ENCODE measurements at regions not wholly inside any gene's neighbourhood (a gene's known extent, or its start where the extent isn't known, plus 50 kb on each side); places are given as distances from the start of the nearest gene placed in this dataset.
"Not testable (repeated sequence)": the region's sequence is repeated elsewhere in the genome, so short reads cannot be mapped to it uniquely, and the experiment has no call there.

DNA sequence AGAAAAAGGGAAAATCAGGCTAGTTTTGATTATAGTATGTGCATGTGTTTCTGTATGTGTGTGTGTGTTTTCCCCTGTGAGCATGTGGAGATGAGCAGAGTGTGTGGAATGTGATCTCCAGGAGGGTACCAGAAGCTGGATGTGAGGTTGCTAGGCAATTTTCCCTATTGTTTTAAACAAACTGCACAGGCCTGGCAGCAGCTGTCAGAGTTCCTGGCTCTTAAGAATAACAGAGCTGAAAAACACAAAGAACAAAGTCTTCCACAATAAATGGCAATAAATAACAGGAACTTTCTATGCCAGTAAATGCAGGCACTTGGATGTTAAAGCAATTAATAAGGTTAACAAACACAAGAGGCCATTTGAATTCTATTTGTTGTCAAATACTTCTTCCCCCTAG, 344.6 kb upstream of the CTSO start:
- Mint-ChIP-seq H3K36me3 (ENCODE audit: low read depth) (no peaks in the 10 kb centered on the region), H3K4me3 (no peak overlapping the region), H3K9me3 (ENCODE audit: insufficient read depth) (no peaks in the 10 kb centered on the region), H3K27me3 (ENCODE audit: low read depth) (no peaks in the 10 kb centered on the region), H3K4me1 (ENCODE audit: low read depth) (no peaks in the 10 kb centered on the region), H3K27ac (no peak overlapping the region)
- DNase-seq (no peak), ATAC-seq (no peak)
- CTCF ChIA-PET: no interaction called here
- POLR2A ChIA-PET: no interaction called here

GRCh38 chr4:156295676-156296195, 342.1 kb upstream of the CTSO start:
- ChIA-PET POLR2A (no interaction called here), CTCF (no interaction called here)
- Mint-ChIP-seq H3K27me3 (ENCODE audit: low read depth) (no peaks in the 10 kb centered on the region), H3K27ac (no peak overlapping the region), H3K4me3 (no peak overlapping the region), H3K36me3 (ENCODE audit: low read depth) (no peaks in the 10 kb centered on the region), H3K4me1 (ENCODE audit: low read depth) (no peaks in the 10 kb centered on the region), H3K9me3 (ENCODE audit: insufficient read depth) (no peaks in the 10 kb centered on the region)
- DNase-seq (no peak), ATAC-seq (no peak)

DNA sequence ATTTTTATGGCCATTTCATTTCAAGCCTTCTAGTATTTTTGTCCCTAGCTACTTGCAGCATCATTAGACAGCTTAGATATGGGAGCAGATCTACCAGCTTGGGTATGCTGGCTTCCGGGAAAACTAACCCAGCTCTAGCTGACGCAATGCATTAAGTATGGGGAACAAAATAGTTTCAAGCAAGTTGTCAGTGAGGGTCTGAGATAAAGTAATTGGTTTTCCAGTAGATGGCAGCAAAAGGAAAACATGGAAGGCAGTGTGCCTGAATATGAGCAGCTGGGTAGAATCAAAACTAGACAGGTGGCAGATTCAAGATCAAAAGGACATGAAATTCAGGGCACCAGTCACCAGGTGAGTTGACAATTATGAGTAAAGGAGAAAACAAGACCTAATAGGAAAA, 340.9 kb upstream of the CTSO start:
- DNase-seq: no peak
- Mint-ChIP-seq H3K27ac (no peak overlapping the region), H3K4me1 (ENCODE audit: low read depth) (no peaks in the 10 kb centered on the region), H3K4me3 (no peak overlapping the region), H3K36me3 (ENCODE audit: low read depth) (no peaks in the 10 kb centered on the region), H3K9me3 (ENCODE audit: insufficient read depth) (no peaks in the 10 kb centered on the region), H3K27me3 (ENCODE audit: low read depth) (no peaks in the 10 kb centered on the region)
- ATAC-seq: no peak
- ChIA-PET POLR2A (no interaction called here), CTCF (interaction anchor here (0.6 kb wide), 1 partner anchor 271 kb away, joined by 3 read pairs; no protein-coding TSS in a partner anchor)

GRCh38 chr4:156293657-156294297, 340.1 kb upstream of the CTSO start:
- Mint-ChIP-seq H3K36me3 (ENCODE audit: low read depth) (no peaks in the 10 kb centered on the region), H3K4me3 (no peak overlapping the region), H3K27me3 (ENCODE audit: low read depth) (no peaks in the 10 kb centered on the region), H3K9me3 (ENCODE audit: insufficient read depth) (no peaks in the 10 kb centered on the region), H3K4me1 (ENCODE audit: low read depth) (no peaks in the 10 kb centered on the region), H3K27ac (no peak overlapping the region)
- ChIA-PET CTCF (no interaction called here), POLR2A (no interaction called here)
- ATAC-seq: no peak
- no peak for DNase-seq

DNA sequence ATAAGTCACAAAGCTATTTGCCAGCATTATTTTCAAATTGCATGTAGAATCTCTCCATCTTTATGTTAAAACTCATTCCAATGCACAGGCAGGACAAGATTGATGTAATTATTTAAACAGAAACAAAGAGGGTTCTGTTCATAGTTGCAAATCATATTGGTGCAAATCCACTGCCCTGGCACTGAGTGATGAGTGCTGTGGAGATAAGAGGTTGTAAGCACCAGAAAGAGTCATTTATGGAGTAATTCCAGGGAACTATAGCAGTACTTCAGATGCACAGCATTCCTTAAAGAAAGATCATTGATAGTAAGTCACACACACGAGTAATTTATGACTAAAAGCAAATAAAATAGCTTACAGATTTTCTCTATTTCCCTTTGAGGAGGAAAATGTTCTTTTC, 337.7 kb upstream of the CTSO start:
- H3K4me1 Mint-ChIP-seq (ENCODE audit: low read depth): no peaks in the 10 kb centered on the region
- ATAC-seq: no peak
- no peaks in the 10 kb centered on the region for H3K9me3 Mint-ChIP-seq (ENCODE audit: insufficient read depth)
- H3K27ac Mint-ChIP-seq: no peak overlapping the region
- H3K4me3 Mint-ChIP-seq: no peak overlapping the region
- H3K36me3 Mint-ChIP-seq (ENCODE audit: low read depth): no peaks in the 10 kb centered on the region
- no peak for DNase-seq
- CTCF ChIA-PET: no interaction called here
- no peaks in the 10 kb centered on the region for H3K27me3 Mint-ChIP-seq (ENCODE audit: low read depth)
- POLR2A ChIA-PET: no interaction called here

DNA sequence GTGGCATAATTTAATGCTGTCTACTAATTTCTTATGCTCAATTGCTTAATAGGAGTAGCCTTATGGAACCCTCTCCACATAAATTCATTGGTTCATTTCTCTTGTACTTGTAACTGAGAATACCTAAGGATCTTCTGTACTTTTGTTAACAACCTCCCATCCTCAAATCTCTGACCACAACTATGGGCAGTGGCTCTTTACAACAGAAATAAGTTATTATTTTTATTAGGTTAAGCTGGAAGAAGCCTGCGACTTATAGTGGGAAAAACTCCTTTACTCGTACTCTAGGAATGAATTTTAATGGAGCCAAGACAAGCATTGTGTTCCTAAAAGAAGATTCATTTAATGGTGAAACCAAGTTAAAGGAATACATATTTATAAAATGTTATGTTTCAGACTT, 337.1 kb upstream of the CTSO start:
- Mint-ChIP-seq H3K4me3 (no peak overlapping the region), H3K27ac (no peak overlapping the region), H3K27me3 (ENCODE audit: low read depth) (no peaks in the 10 kb centered on the region), H3K36me3 (ENCODE audit: low read depth) (no peaks in the 10 kb centered on the region), H3K4me1 (ENCODE audit: low read depth) (no peaks in the 10 kb centered on the region), H3K9me3 (ENCODE audit: insufficient read depth) (no peaks in the 10 kb centered on the region)
- DNase-seq (no peak), ATAC-seq (no peak)
- ChIA-PET CTCF (no interaction called here), POLR2A (no interaction called here)

DNA sequence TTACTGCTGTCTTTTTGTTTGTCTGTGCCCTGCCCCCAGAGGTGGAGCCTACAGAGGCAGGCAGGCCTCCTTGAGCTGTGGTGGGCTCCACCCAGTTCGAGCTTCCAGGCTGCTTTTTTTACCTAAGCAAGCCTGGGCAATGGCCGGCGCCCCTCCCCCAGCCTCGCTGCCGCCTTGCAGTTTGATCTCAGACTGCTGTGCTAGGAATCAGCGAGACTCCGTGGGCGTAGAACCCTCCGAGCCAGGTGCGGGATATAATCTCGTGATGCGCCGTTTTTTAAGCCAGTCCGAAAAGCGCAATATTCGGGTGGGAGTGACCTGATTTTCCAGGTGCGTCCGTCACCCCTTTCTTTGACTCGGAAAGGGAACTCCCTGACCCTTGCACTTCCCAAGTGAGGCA, 336.4 kb upstream of the CTSO start:
- H3K27me3 Mint-ChIP-seq (ENCODE audit: low read depth); ATAC-seq; DNase-seq; POLR2A ChIA-PET; H3K9me3 Mint-ChIP-seq (ENCODE audit: insufficient read depth); H3K36me3 Mint-ChIP-seq (ENCODE audit: low read depth); H3K27ac Mint-ChIP-seq; H3K4me1 Mint-ChIP-seq (ENCODE audit: low read depth); H3K4me3 Mint-ChIP-seq; CTCF ChIA-PET: not testable (repeated sequence)

- H3K36me3 Mint-ChIP-seq (ENCODE audit: low read depth): no peaks in the 10 kb centered on the region
- H3K4me1 Mint-ChIP-seq (ENCODE audit: low read depth): no peaks in the 10 kb centered on the region
- DNase-seq (no peak), ATAC-seq (no peak)
- H3K27ac Mint-ChIP-seq: no peak overlapping the region
- no peaks in the 10 kb centered on the region for H3K27me3 Mint-ChIP-seq (ENCODE audit: low read depth)
- ChIA-PET CTCF (no interaction called here), POLR2A (no interaction called here)
- H3K9me3 Mint-ChIP-seq (ENCODE audit: insufficient read depth): peaks cover 14% of the 10 kb centered on the region
- no peak overlapping the region for H3K4me3 Mint-ChIP-seq
These were observed 327.0 kb upstream of the CTSO start for GRCh38 chr4:156280686-156281085.

DNA sequence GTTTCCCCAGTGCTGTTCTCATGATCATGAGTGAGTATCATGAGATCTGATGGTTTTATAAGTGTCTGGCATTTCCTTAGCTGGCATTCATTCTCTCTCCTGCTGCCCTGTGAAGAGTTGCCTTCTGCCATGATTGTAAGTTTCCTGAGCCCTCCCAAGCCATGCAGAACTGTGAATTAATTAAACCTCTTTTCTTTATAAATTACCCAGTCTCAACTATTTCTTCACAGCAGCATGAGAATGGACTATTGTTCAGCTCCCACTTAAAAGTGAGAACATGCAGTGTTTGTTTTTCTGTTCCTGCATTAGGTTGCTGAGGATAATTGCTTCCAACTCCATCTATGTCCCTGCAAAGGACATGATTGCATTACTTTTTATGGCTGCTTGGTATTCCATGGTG, 311.7 kb upstream of the CTSO start:
- H3K36me3 Mint-ChIP-seq (ENCODE audit: low read depth): no peaks in the 10 kb centered on the region
- H3K4me3 Mint-ChIP-seq: no peak overlapping the region
- no peaks in the 10 kb centered on the region for H3K9me3 Mint-ChIP-seq (ENCODE audit: insufficient read depth)
- ChIA-PET CTCF (no interaction called here), POLR2A (no interaction called here)
- H3K4me1 Mint-ChIP-seq (ENCODE audit: low read depth): no peaks in the 10 kb centered on the region
- H3K27me3 Mint-ChIP-seq (ENCODE audit: low read depth): no peaks in the 10 kb centered on the region
- no peak for DNase-seq
- H3K27ac Mint-ChIP-seq: no peak overlapping the region
- ATAC-seq: no peak

DNA sequence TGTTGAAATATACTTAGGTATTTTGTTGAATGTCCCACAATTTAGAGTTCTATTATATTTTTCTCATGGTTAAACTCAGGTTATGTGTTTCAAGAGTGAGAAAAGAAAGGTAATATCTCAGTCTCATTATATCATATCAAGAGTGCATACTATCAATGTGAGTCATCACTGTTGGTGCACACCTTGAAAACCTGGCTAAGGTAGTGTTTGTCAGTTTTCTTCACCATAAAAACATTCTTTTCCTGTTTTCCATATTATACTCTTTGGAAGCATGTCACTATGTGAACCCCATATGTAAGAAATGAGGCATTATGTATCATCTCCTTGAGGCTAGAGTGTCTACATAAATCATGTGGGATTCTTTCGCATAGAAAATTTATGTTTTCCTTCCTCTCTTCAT, 307.6 kb upstream of the CTSO start:
- POLR2A ChIA-PET: no interaction called here
- CTCF ChIA-PET: no interaction called here
- H3K27me3 Mint-ChIP-seq (ENCODE audit: low read depth): no peaks in the 10 kb centered on the region
- H3K27ac Mint-ChIP-seq: no peak overlapping the region
- no peak overlapping the region for H3K4me3 Mint-ChIP-seq
- H3K4me1 Mint-ChIP-seq (ENCODE audit: low read depth): no peaks in the 10 kb centered on the region
- ATAC-seq: no peak
- H3K9me3 Mint-ChIP-seq (ENCODE audit: insufficient read depth): no peaks in the 10 kb centered on the region
- DNase-seq: no peak
- no peaks in the 10 kb centered on the region for H3K36me3 Mint-ChIP-seq (ENCODE audit: low read depth)

DNA sequence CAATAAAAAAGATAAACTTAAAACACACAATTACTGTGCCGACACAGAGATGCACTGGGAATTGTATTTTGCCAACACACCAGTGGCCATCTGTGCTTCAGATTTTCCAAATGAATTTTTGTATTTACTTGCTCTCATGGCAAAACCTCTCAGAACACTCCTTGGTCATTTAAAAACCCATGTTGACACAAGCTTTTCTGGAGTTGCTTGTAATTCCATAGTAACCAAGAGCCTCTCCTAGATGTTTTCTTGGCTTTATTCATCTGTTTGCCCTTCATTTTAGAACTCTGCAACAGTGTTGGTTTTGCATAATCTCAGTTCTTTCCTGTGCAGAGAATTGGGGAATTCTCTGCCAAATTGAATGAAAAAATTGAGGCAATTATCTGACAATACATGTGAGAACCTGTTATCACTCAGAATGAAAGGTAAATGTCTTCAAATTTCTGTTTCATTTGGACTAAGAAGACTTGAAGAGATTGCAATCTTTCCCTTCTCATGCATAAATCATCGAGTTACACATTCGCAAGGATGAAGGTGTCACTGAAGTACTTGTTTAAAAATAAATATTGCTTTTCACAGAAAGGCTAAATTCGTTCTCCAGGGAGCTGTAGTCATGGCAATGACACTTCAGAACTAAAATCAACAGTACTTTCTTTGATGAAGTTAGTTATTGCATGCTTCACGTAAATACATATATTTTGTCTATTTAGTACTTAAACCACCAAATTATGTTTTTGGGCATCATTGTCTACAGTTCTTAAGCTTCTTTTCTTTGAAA, 301.8 kb upstream of the CTSO start:
- CTCF ChIA-PET: no interaction called here
- Mint-ChIP-seq H3K4me1 (ENCODE audit: low read depth) (no peaks in the 10 kb centered on the region), H3K4me3 (no peak overlapping the region), H3K36me3 (ENCODE audit: low read depth) (no peaks in the 10 kb centered on the region), H3K27me3 (ENCODE audit: low read depth) (no peaks in the 10 kb centered on the region), H3K9me3 (ENCODE audit: insufficient read depth) (no peaks in the 10 kb centered on the region), H3K27ac (no peak overlapping the region)
- DNase-seq (no peak), ATAC-seq (no peak)
- POLR2A ChIA-PET: no interaction called here

GRCh38 chr4:156252358-156252921, 298.8 kb upstream of the CTSO start:
- H3K27me3 Mint-ChIP-seq (ENCODE audit: low read depth): no peaks in the 10 kb centered on the region
- POLR2A ChIA-PET: no interaction called here
- H3K9me3 Mint-ChIP-seq (ENCODE audit: insufficient read depth): no peaks in the 10 kb centered on the region
- DNase-seq (no peak), ATAC-seq (no peak)
- H3K4me3 Mint-ChIP-seq: no peak overlapping the region
- no peaks in the 10 kb centered on the region for H3K36me3 Mint-ChIP-seq (ENCODE audit: low read depth)
- no peak overlapping the region for H3K27ac Mint-ChIP-seq
- CTCF ChIA-PET: no interaction called here
- no peaks in the 10 kb centered on the region for H3K4me1 Mint-ChIP-seq (ENCODE audit: low read depth)
